Stimulated activated CD8-positive, alpha-beta memory T cell treated with anti-CD3 and anti-CD28 coated beads, Interleukin-7, amount 100 ng/mL, for 4 hours (primary cell): ENCODE measurements at regions not wholly inside any gene's neighbourhood (a gene's known extent, or its start where the extent isn't known, plus 50 kb on each side); places are given as distances from the start of the nearest gene placed in this dataset.
"Not testable (repeated sequence)": the region's sequence is repeated elsewhere in the genome, so short reads cannot be mapped to it uniquely, and the experiment has no call there.

Source experiments
- DNase-seq, 2 donors: peaks; one replicate each; pipeline ENCODE4 v3.0.0-alpha.2; 2020; ENCODE audit warnings: low read depth in 2 of 2

- no peak for DNase-seq
Measured at GRCh38 chr1:10910681-10911489, 101.6 kb upstream of the TARDBP start.

GRCh38 chr1:10911490-10912166, 100.8 kb upstream of the TARDBP start:
- no peak for DNase-seq

GRCh38 chr1:10912441-10912840, 100.0 kb upstream of the TARDBP start:
- DNase-seq, result no peak

- DNase-seq, result no peak
Measured at GRCh38 chr1:10914056-10914455, 98.4 kb upstream of the TARDBP start.

- no peak for DNase-seq
Measured at GRCh38 chr1:10915594-10915993, 96.9 kb upstream of the TARDBP start.

- DNase-seq, result no peak
Measured at GRCh38 chr1:10916311-10916710, 96.1 kb upstream of the TARDBP start.

- no peak for DNase-seq
Measured at GRCh38 chr1:10916991-10917390, 95.5 kb upstream of the TARDBP start.

GRCh38 chr1:10917513-10918454, 94.7 kb upstream of the TARDBP start:
- DNase-seq, result no peak

- DNase-seq, result no peak
Measured at GRCh38 chr1:10918531-10918930, 93.9 kb upstream of the TARDBP start.

- no peak for DNase-seq
Measured at GRCh38 chr1:10920063-10920626, 92.3 kb upstream of the TARDBP start.

- DNase-seq, result not testable (repeated sequence)
Measured at GRCh38 chr1:10922315-10923060, 90.0 kb upstream of the TARDBP start.

- no peak for DNase-seq
Measured at GRCh38 chr1:10924030-10924429, 88.4 kb upstream of the TARDBP start.

- DNase-seq, result no peak
Measured at GRCh38 chr1:10928654-10929053, 83.8 kb upstream of the TARDBP start.

GRCh38 chr1:10932088-10932487, 80.4 kb upstream of the TARDBP start:
- no peak for DNase-seq

GRCh38 chr1:10934150-10934818, 78.2 kb upstream of the TARDBP start:
- no peak for DNase-seq

GRCh38 chr1:10935246-10935645, 77.2 kb upstream of the TARDBP start:
- DNase-seq, result no peak

GRCh38 chr1:10935724-10936123, 76.7 kb upstream of the TARDBP start:
- no peak for DNase-seq

GRCh38 chr1:10936998-10937901, 75.2 kb upstream of the TARDBP start:
- DNase-seq, result no peak

GRCh38 chr1:10938741-10939417, 73.6 kb upstream of the TARDBP start:
- no peak for DNase-seq
